Caco-2 (cell line): ENCODE measurements at regions not wholly inside any gene's neighbourhood (a gene's known extent, or its start where the extent isn't known, plus 50 kb on each side); places are given as distances from the start of the nearest gene placed in this dataset.

Experiments
- BruUV-seq: library from RNA; stranded (reverse); fragments of 400-500 nt; replicated peaks from 2 replicates; lab custom pipeline; 2021; lab: Mats Ljungman, UMichigan
- CTCF ChIA-PET: fragments of 300-600 bp; sonication (Branson Sonifier 250); formaldehyde crosslinking; loops from one replicate; lab custom pipeline; 2022; ENCODE audit warnings: antibody characterized with exemption; lab: Charles Lee
- POLR2A ChIA-PET: fragments of 300-600 bp; sonication (Branson Sonifier 250); formaldehyde crosslinking; loops from one replicate; lab custom pipeline; 2022; ENCODE audit warnings: antibody characterized with exemption; lab: Charles Lee
- DNase-seq, 2 experiments: peaks; one replicate each; pipeline versions ENCODE4 v3.0.0 to v3.0.0-alpha.2; 2020 to 2022
- H3K27me3 ChIP-seq: replicated peaks from 2 replicates; pipeline ENCODE4 v1.6.0; 2011; ENCODE audit warnings: low read length; ENCODE audit not compliant: control insufficient read depth, insufficient read depth
- H3K36me3 ChIP-seq: 2 replicates; pipeline ENCODE4 v1.5.1; 2011; ENCODE audit warnings: low read length; ENCODE audit not compliant: control insufficient read depth, insufficient read depth
- H3K4me1 ChIP-seq: fragments of 250-450 bp; sonication (Bioruptor Pico); 2 replicates; pipeline ENCODE4 v1.5.1; 2020; ENCODE audit warnings: mild to moderate bottlenecking
- H3K4me3 ChIP-seq: 2 replicates; pipeline ENCODE4 v1.5.1; 2011; ENCODE audit warnings: low read depth, mild to moderate bottlenecking, control low read depth, low read length
- H3K9me3 ChIP-seq: fragments of 250-450 bp; sonication (Bioruptor Pico); 2 replicates; pipeline ENCODE4 v1.5.1; 2020; ENCODE audit warnings: mild to moderate bottlenecking, moderate library complexity
- H3K27ac Mint-ChIP-seq: one replicate; pipeline ENCODE4 v1.8.0; 2022; ENCODE audit warnings: mixed read lengths; ENCODE audit not compliant: unreplicated experiment
- H3K27me3 Mint-ChIP-seq: one replicate; pipeline ENCODE4 v1.8.0; 2022; ENCODE audit warnings: mixed read lengths; ENCODE audit not compliant: insufficient read depth, unreplicated experiment
- H3K36me3 Mint-ChIP-seq: one replicate; pipeline ENCODE4 v1.8.0; 2022; ENCODE audit warnings: mild to moderate bottlenecking, mixed read lengths; ENCODE audit not compliant: insufficient read depth, unreplicated experiment
- H3K4me1 Mint-ChIP-seq: one replicate; pipeline ENCODE4 v1.8.0; 2022; ENCODE audit warnings: low read depth, mixed read lengths; ENCODE audit not compliant: unreplicated experiment
- H3K4me3 Mint-ChIP-seq: one replicate; pipeline ENCODE4 v1.8.0; 2022; ENCODE audit warnings: mild to moderate bottlenecking, moderate library complexity, mixed read lengths; ENCODE audit not compliant: unreplicated experiment
- H3K9me3 Mint-ChIP-seq: one replicate; pipeline ENCODE4 v1.8.0; 2022; ENCODE audit warnings: mixed read lengths; ENCODE audit not compliant: unreplicated experiment
- intact Hi-C: fragments of 100-400 bp; cut with micrococcal nuclease; formaldehyde crosslinking; loops from one replicate; pipeline ENCODE4 v1.10.0; 2022; ENCODE audit not compliant: unreplicated experiment
- TF ChIP-seq, protein P1 (sequence below), 2 experiments: fragments of 200-600 bp in 1 of 2; IDR thresholded peaks; 1 replicate in 1 of 2; 2 replicates in 1 of 2; pipeline versions ENCODE4 v1.5.1 to v1.8.0; 2011 to 2022; ENCODE audit warnings: antibody characterized with exemption in 1 of 2, control low read depth in 1 of 2, inconsistent platforms in 1 of 2, low read depth in 1 of 2, low read length in 1 of 2, mild to moderate bottlenecking in 1 of 2, moderate library complexity in 1 of 2; ENCODE audit not compliant: insufficient read depth in 1 of 2, severe bottlenecking in 1 of 2, unreplicated experiment in 1 of 2

- intact Hi-C loops = loop anchor here (1.0 to 10.0 kb wide), 8 partner anchors 206 to 1184 kb away; no protein-coding TSS in a partner anchor
- no TSS peak for BruUV-seq
- Mint-ChIP-seq H3K27me3 (peaks cover 2% of the 10 kb centered on the region), H3K27ac (no peak overlapping the region), H3K36me3 (no peaks in the 10 kb centered on the region), H3K4me3 (no peak overlapping the region), H3K4me1 (peaks cover 8% of the 10 kb centered on the region), H3K9me3 (no peaks in the 10 kb centered on the region)
- TF ChIP-seq, protein P1, sequence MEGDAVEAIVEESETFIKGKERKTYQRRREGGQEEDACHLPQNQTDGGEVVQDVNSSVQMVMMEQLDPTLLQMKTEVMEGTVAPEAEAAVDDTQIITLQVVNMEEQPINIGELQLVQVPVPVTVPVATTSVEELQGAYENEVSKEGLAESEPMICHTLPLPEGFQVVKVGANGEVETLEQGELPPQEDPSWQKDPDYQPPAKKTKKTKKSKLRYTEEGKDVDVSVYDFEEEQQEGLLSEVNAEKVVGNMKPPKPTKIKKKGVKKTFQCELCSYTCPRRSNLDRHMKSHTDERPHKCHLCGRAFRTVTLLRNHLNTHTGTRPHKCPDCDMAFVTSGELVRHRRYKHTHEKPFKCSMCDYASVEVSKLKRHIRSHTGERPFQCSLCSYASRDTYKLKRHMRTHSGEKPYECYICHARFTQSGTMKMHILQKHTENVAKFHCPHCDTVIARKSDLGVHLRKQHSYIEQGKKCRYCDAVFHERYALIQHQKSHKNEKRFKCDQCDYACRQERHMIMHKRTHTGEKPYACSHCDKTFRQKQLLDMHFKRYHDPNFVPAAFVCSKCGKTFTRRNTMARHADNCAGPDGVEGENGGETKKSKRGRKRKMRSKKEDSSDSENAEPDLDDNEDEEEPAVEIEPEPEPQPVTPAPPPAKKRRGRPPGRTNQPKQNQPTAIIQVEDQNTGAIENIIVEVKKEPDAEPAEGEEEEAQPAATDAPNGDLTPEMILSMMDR (IDR thresholded peaks at IDR 0.05; ENCODE audit: insufficient read depth in 1 of 2, low read depth in 1 of 2, low read length in 1 of 2, severe bottlenecking in 1 of 2, unreplicated experiment in 1 of 2) = no peak
- CTCF ChIA-PET = interaction anchor here (0.7 kb wide), 1 partner anchor 423 kb away, joined by 3 read pairs; no protein-coding TSS in a partner anchor
- H3K4me3 ChIP-seq = no peak overlapping the region
- H3K36me3 ChIP-seq = no peaks in the 10 kb centered on the region
- no peaks in the 10 kb centered on the region for H3K9me3 ChIP-seq
- no peak for DNase-seq
- no peaks in the 10 kb centered on the region for H3K27me3 ChIP-seq
- H3K4me1 ChIP-seq = no peaks in the 10 kb centered on the region
- POLR2A ChIA-PET = no interaction called here
Observed at GRCh38 chr9:19926774-19927173, 137.9 kb upstream of the SLC24A2 start.

DNA sequence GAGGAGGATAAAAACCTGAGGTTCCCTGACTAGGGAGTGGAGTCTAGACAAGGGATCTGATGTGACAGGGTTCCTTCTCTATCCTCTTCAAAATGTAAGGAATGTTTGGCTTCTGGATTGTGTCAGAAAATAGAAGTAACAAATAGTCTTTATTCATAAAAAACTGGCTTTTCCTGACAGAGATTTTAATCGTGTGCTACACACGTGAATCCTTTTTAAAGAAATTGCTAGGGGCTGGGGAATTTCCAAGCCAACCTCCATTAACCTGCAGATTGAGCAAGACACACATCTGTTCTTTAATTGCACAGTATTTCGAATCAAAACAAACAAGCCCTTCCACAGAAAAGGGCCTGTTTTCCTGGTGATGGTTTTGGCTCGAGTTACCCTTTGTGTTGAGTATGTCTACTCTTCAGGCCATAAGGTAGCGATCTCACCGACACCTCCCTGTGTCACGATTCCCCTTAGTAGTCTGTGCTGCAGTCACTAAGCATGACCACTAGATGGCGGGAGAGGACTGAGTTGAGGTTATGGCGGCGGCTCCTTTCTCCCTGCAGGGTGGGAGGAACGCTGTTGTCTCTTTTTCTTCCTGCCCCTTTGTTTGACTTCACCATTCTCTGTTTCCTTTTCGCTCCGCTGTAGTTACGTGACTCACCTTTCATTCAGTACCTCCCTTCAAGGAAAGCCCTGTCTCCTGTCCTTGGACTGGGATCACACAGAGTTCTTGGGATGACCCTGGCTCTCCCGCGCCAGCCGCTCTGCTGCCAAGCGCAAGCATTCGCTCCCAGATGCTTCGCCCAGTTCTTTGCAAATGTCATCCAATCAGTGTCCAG is 137.1 kb upstream of the SLC24A2 start:
- Histone ChIP-seq H3K36me3 (no peaks in the 10 kb centered on the region), H3K27me3 (no peaks in the 10 kb centered on the region), H3K4me1 (no peaks in the 10 kb centered on the region), H3K4me3 (peak overlapping the region; percentile 21), H3K9me3 (no peaks in the 10 kb centered on the region)
- peak overlapping the region; percentile 83 for H3K4me3 Mint-ChIP-seq
- no peaks in the 10 kb centered on the region for H3K36me3 Mint-ChIP-seq
- TF ChIP-seq, protein P1 (IDR thresholded peaks at IDR 0.05; ENCODE audit: insufficient read depth in 1 of 2, low read depth in 1 of 2, low read length in 1 of 2, severe bottlenecking in 1 of 2, unreplicated experiment in 1 of 2) = peak; percentile 79 to 85
- H3K27ac Mint-ChIP-seq = peak overlapping the region; percentile 53
- H3K4me1 Mint-ChIP-seq = peaks cover 8% of the 10 kb centered on the region
- no peaks in the 10 kb centered on the region for H3K9me3 Mint-ChIP-seq
- ChIA-PET CTCF (no interaction called here), POLR2A (no interaction called here)
- H3K27me3 Mint-ChIP-seq = peaks cover 2% of the 10 kb centered on the region
- intact Hi-C loops = loop anchor here (1.0 to 10.0 kb wide), 8 partner anchors 206 to 1185 kb away; no protein-coding TSS in a partner anchor
- DNase-seq = peak; percentile 61 to 79
- no TSS peak for BruUV-seq

DNA sequence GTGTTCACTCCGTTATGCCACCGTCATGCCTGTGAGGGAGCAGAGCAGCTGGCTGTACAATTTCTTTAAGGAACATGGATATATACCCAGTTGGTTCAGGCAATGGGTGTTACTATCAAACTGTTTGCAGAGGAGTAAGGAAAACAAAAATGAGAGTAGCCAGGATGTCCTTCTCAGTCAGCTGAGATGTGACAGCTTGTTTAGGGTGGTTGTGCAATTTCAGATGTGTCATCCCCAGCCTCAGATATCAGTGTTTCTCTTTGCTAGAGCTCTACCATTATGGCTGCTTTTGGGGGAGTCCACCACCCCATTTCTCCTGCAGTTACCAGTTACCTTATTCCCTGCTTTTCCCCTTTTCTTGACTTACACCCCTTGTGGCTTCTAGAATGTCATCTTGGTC is 135.2 kb upstream of the SLC24A2 start:
- Mint-ChIP-seq H3K4me1 (peaks cover 8% of the 10 kb centered on the region), H3K36me3 (no peaks in the 10 kb centered on the region), H3K9me3 (no peaks in the 10 kb centered on the region), H3K27ac (no peak overlapping the region), H3K4me3 (no peak overlapping the region), H3K27me3 (peaks cover 2% of the 10 kb centered on the region)
- POLR2A ChIA-PET = no interaction called here
- Histone ChIP-seq H3K9me3 (no peaks in the 10 kb centered on the region), H3K4me3 (no peak overlapping the region), H3K36me3 (no peaks in the 10 kb centered on the region), H3K4me1 (no peaks in the 10 kb centered on the region), H3K27me3 (no peaks in the 10 kb centered on the region)
- CTCF ChIA-PET = interaction anchor here (1.2 kb wide), 1 partner anchor 459 kb away, joined by 3 read pairs; no protein-coding TSS in a partner anchor
- DNase-seq = no peak
- no TSS peak for BruUV-seq
- intact Hi-C loops = loop anchor here (10.0 kb wide), 1 partner anchor 271 kb away; no protein-coding TSS in a partner anchor
- TF ChIP-seq, protein P1 (IDR thresholded peaks at IDR 0.05; ENCODE audit: insufficient read depth in 1 of 2, low read depth in 1 of 2, low read length in 1 of 2, severe bottlenecking in 1 of 2, unreplicated experiment in 1 of 2) = no peak
